ENCODE measurements at regions not wholly inside any gene's neighbourhood (a gene's known extent, or its start where the extent isn't known, plus 50 kb on each side); places are given as distances from the start of the nearest gene placed in this dataset.

- ChIA-PET CTCF (no interaction called here), POLR2A (ENCODE audit: low non-redundant PET) (no interaction called here)
Measured at GRCh38 chr4:58149404-58150085, 1039.4 kb upstream of the IGFBP7 start.

GRCh38 chr4:58144721-58145120, 1034.5 kb upstream of the IGFBP7 start:
- ChIA-PET CTCF (no interaction called here), POLR2A (ENCODE audit: low non-redundant PET) (no interaction called here)
- DNase-seq (ENCODE audit: low spot score), result no peak
- H3K27ac ChIP-seq, result no peak overlapping the region
- TF ChIP-seq CTCF (conservative IDR thresholded peaks at IDR 0.05; ENCODE audit: low read depth), result no peak

More at GRCh38 chr4:58149404-58150085, 1039.4 kb upstream of the IGFBP7 start:
- no peak for DNase-seq (ENCODE audit: low spot score)
- no peak for TF ChIP-seq CTCF (conservative IDR thresholded peaks at IDR 0.05; ENCODE audit: low read depth)
- no peak overlapping the region for H3K27ac ChIP-seq

GRCh38 chr4:58138786-58139668, 1028.8 kb upstream of the IGFBP7 start:
- DNase-seq (ENCODE audit: low spot score), result no peak
- H3K27ac ChIP-seq, result no peak overlapping the region
- CTCF ChIA-PET, result interaction anchor here (0.6 to 1.1 kb wide), 2 partner anchors 160 to 601 kb away, joined by 4 to 5 read pairs; no protein-coding TSS in a partner anchor
- TF ChIP-seq CTCF (conservative IDR thresholded peaks at IDR 0.05; ENCODE audit: low read depth), result no peak
- POLR2A ChIA-PET (ENCODE audit: low non-redundant PET), result no interaction called here

- no peak for TF ChIP-seq CTCF (conservative IDR thresholded peaks at IDR 0.05; ENCODE audit: low read depth)
- POLR2A ChIA-PET (ENCODE audit: low non-redundant PET), result no interaction called here
- CTCF ChIA-PET, result interaction anchor here (0.9 kb wide), 1 partner anchor 19 kb away, joined by 3 read pairs; no protein-coding TSS in a partner anchor
Measured at GRCh38 chr4:58136604-58137003, 1026.4 kb upstream of the IGFBP7 start.

GRCh38 chr4:58127680-58128079, 1017.5 kb upstream of the IGFBP7 start:
- no peak for TF ChIP-seq CTCF (conservative IDR thresholded peaks at IDR 0.05; ENCODE audit: low read depth)
- ChIA-PET CTCF (interaction anchor here (0.7 kb wide), 1 partner anchor 9 kb away, joined by 5 read pairs; no protein-coding TSS in a partner anchor), POLR2A (ENCODE audit: low non-redundant PET) (interaction anchor here (0.6 kb wide), 1 partner anchor 455 kb away, joined by 3 read pairs; no protein-coding TSS in a partner anchor)
- DNase-seq (ENCODE audit: low spot score), result no peak
- H3K27ac ChIP-seq, result no peak overlapping the region

More at GRCh38 chr4:58136604-58137003, 1026.4 kb upstream of the IGFBP7 start:
- no peak overlapping the region for H3K27ac ChIP-seq
- no peak for DNase-seq (ENCODE audit: low spot score)

GRCh38 chr4:58119298-58119697, 1009.1 kb upstream of the IGFBP7 start:
- DNase-seq (ENCODE audit: low spot score), result no peak
- no peak overlapping the region for H3K27ac ChIP-seq
- CTCF ChIA-PET, result no interaction called here
- no peak for TF ChIP-seq CTCF (conservative IDR thresholded peaks at IDR 0.05; ENCODE audit: low read depth)
- POLR2A ChIA-PET (ENCODE audit: low non-redundant PET), result no interaction called here

All from RWPE1 (cell line).